NB4 (cell line): ENCODE measurements at regions not wholly inside any gene's neighbourhood (a gene's known extent, or its start where the extent isn't known, plus 50 kb on each side); places are given as distances from the start of the nearest gene placed in this dataset.

Experiments used
- CTCF ChIP-seq: IDR thresholded peaks from one replicate; pipeline ENCODE4 v1.5.1; 2012; ENCODE audit warnings: low read depth, low read length
- MAX ChIP-seq: IDR thresholded peaks from 2 replicates; pipeline ENCODE4 v1.6.1; 2011; ENCODE audit warnings: low read depth, low read length
- POLR2A ChIP-seq: IDR thresholded peaks from 2 replicates; pipeline ENCODE4 v1.6.1; 2011; ENCODE audit warnings: mild to moderate bottlenecking; ENCODE audit not compliant: insufficient read length; ENCODE audit errors: extremely low read depth

GRCh38 chr4:160887668-160888067 is 1276.1 kb downstream of the FSTL5 start:
- TF ChIP-seq CTCF (no peak), POLR2A (no peak), MAX (no peak)
